SK-N-SH treated with all-trans-retinoic acid at 6 μM for 48 hours (cell line): ENCODE measurements at regions not wholly inside any gene's neighbourhood (a gene's known extent, or its start where the extent isn't known, plus 50 kb on each side); places are given as distances from the start of the nearest gene placed in this dataset.

ENCODE experiments used
- ATAC-seq: fragments of 200-7000 bp; cut with Tn5 transposase; 3 replicates; pipeline ENCODE4 v1.9.1; 2020; ENCODE audit warnings: mild to moderate bottlenecking, moderate library complexity
- CSDC2 ChIP-seq: fragments of 250-450 bp; sonication (Bioruptor Pico); IDR thresholded peaks from 2 replicates; pipeline ENCODE4 v1.5.0; 2020; ENCODE audit warnings: mild to moderate bottlenecking, moderate library complexity
- GLIS3 ChIP-seq: fragments of 250-450 bp; sonication (Bioruptor Pico); IDR thresholded peaks from 2 replicates; pipeline ENCODE4 v1.5.0; 2020; ENCODE audit warnings: mild to moderate bottlenecking, moderate library complexity
- ISL1 ChIP-seq: fragments of 250-450 bp; sonication (Bioruptor Pico); IDR thresholded peaks from 2 replicates; pipeline ENCODE4 v2.1.2; 2022; ENCODE audit warnings: mild to moderate bottlenecking, moderate library complexity
- PPARA ChIP-seq: fragments of 250-450 bp; sonication (Bioruptor Pico); IDR thresholded peaks from 2 replicates; pipeline ENCODE4 v1.5.0; 2020; ENCODE audit warnings: mild to moderate bottlenecking, borderline replicate concordance
- RARB ChIP-seq: fragments of 250-450 bp; sonication (Bioruptor Pico); IDR thresholded peaks from 2 replicates; pipeline ENCODE4 v1.8.0; 2021; ENCODE audit warnings: mild to moderate bottlenecking, moderate library complexity
- TCF4 ChIP-seq: fragments of 250-450 bp; sonication (Bioruptor Pico); IDR thresholded peaks from 2 replicates; pipeline ENCODE4 v1.8.0; 2021; ENCODE audit warnings: mild to moderate bottlenecking, moderate library complexity, borderline replicate concordance
- ZFP3 ChIP-seq: fragments of 250-450 bp; sonication (Bioruptor Pico); IDR thresholded peaks from 2 replicates; pipeline ENCODE4 v1.5.0; 2020; ENCODE audit warnings: mild to moderate bottlenecking, moderate library complexity
- ZFP30 ChIP-seq: fragments of 450-650 bp; formaldehyde crosslinking; IDR thresholded peaks from 2 replicates; pipeline ENCODE4 v1.5.0; 2022; ENCODE audit warnings: mild to moderate bottlenecking, moderate library complexity
- ZNF565 ChIP-seq: fragments of 450-650 bp; formaldehyde crosslinking; conservative IDR thresholded peaks from 2 replicates; pipeline ENCODE4 v1.5.0; 2020; ENCODE audit warnings: low read depth, mild to moderate bottlenecking, moderate library complexity
- ZNF70 ChIP-seq: fragments of 450-650 bp; formaldehyde crosslinking; IDR thresholded peaks from 2 replicates; pipeline ENCODE4 v1.5.0; 2020; ENCODE audit warnings: mild to moderate bottlenecking, moderate library complexity
- ZNF8 ChIP-seq: fragments of 450-650 bp; formaldehyde crosslinking; IDR thresholded peaks from 2 replicates; pipeline ENCODE4 v1.5.0; 2020; ENCODE audit warnings: mild to moderate bottlenecking, moderate library complexity
- TF ChIP-seq, protein P1 (sequence below): fragments of 250-450 bp; sonication (Bioruptor Pico); IDR thresholded peaks from 2 replicates; pipeline ENCODE4 v1.8.0; 2020; ENCODE audit warnings: mild to moderate bottlenecking, moderate library complexity, borderline replicate concordance
- TF ChIP-seq, protein P2 (sequence below): fragments of 250-450 bp; sonication (Bioruptor Pico); IDR thresholded peaks from 2 replicates; pipeline ENCODE4 v1.5.0; 2020; ENCODE audit warnings: mild to moderate bottlenecking, moderate library complexity
- TF ChIP-seq, protein P3 (sequence below): fragments of 250-450 bp; sonication (Bioruptor Pico); IDR thresholded peaks from 2 replicates; pipeline ENCODE4 v1.5.1; 2021; ENCODE audit warnings: mild to moderate bottlenecking, moderate library complexity
- TF ChIP-seq, protein P4 (sequence below): fragments of 250-450 bp; sonication (Bioruptor Pico); IDR thresholded peaks from 2 replicates; pipeline ENCODE4 v1.5.1; 2020; ENCODE audit warnings: low read depth, mild to moderate bottlenecking, moderate library complexity

DNA sequence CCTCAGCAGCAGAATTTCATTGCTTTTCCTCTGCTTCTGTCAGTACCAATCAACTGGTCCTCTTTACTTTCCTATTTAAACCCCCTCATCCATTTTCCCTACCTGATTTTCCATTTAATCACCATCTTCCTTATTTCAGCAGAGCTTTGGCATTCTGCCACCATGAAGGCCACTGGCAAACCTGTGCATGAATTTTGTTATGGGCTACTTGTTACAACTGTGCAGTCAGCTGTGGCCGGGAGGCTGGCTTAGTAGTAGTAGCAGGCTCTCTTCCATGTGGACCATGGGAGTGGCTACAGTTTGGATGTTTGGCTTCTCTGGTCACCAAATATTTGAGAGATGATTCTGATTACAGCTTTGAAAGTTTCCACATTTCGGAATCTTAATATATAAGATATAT is 976.6 kb upstream of the SEMA6A start:
- no peak for ATAC-seq
- TF ChIP-seq, protein P1, sequence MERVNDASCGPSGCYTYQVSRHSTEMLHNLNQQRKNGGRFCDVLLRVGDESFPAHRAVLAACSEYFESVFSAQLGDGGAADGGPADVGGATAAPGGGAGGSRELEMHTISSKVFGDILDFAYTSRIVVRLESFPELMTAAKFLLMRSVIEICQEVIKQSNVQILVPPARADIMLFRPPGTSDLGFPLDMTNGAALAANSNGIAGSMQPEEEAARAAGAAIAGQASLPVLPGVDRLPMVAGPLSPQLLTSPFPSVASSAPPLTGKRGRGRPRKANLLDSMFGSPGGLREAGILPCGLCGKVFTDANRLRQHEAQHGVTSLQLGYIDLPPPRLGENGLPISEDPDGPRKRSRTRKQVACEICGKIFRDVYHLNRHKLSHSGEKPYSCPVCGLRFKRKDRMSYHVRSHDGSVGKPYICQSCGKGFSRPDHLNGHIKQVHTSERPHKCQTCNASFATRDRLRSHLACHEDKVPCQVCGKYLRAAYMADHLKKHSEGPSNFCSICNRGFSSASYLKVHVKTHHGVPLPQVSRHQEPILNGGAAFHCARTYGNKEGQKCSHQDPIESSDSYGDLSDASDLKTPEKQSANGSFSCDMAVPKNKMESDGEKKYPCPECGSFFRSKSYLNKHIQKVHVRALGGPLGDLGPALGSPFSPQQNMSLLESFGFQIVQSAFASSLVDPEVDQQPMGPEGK (CRISPR knock-in tag): no peak
- no peak for TF ChIP-seq ZNF565 (CRISPR knock-in tag)
- TF ChIP-seq, protein P2, sequence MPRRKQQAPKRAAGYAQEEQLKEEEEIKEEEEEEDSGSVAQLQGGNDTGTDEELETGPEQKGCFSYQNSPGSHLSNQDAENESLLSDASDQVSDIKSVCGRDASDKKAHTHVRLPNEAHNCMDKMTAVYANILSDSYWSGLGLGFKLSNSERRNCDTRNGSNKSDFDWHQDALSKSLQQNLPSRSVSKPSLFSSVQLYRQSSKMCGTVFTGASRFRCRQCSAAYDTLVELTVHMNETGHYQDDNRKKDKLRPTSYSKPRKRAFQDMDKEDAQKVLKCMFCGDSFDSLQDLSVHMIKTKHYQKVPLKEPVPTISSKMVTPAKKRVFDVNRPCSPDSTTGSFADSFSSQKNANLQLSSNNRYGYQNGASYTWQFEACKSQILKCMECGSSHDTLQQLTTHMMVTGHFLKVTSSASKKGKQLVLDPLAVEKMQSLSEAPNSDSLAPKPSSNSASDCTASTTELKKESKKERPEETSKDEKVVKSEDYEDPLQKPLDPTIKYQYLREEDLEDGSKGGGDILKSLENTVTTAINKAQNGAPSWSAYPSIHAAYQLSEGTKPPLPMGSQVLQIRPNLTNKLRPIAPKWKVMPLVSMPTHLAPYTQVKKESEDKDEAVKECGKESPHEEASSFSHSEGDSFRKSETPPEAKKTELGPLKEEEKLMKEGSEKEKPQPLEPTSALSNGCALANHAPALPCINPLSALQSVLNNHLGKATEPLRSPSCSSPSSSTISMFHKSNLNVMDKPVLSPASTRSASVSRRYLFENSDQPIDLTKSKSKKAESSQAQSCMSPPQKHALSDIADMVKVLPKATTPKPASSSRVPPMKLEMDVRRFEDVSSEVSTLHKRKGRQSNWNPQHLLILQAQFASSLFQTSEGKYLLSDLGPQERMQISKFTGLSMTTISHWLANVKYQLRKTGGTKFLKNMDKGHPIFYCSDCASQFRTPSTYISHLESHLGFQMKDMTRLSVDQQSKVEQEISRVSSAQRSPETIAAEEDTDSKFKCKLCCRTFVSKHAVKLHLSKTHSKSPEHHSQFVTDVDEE (CRISPR knock-in tag): no peak
- no peak for TF ChIP-seq ZFP30 (CRISPR knock-in tag)
- TF ChIP-seq, protein P3, sequence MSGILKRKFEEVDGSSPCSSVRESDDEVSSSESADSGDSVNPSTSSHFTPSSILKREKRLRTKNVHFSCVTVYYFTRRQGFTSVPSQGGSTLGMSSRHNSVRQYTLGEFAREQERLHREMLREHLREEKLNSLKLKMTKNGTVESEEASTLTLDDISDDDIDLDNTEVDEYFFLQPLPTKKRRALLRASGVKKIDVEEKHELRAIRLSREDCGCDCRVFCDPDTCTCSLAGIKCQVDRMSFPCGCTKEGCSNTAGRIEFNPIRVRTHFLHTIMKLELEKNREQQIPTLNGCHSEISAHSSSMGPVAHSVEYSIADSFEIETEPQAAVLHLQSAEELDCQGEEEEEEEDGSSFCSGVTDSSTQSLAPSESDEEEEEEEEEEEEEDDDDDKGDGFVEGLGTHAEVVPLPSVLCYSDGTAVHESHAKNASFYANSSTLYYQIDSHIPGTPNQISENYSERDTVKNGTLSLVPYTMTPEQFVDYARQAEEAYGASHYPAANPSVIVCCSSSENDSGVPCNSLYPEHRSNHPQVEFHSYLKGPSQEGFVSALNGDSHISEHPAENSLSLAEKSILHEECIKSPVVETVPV (CRISPR knock-in tag): no peak
- no peak for TF ChIP-seq ISL1 (CRISPR knock-in tag)
- no peak for TF ChIP-seq ZNF8 (CRISPR knock-in tag)
- TF ChIP-seq, protein P4, sequence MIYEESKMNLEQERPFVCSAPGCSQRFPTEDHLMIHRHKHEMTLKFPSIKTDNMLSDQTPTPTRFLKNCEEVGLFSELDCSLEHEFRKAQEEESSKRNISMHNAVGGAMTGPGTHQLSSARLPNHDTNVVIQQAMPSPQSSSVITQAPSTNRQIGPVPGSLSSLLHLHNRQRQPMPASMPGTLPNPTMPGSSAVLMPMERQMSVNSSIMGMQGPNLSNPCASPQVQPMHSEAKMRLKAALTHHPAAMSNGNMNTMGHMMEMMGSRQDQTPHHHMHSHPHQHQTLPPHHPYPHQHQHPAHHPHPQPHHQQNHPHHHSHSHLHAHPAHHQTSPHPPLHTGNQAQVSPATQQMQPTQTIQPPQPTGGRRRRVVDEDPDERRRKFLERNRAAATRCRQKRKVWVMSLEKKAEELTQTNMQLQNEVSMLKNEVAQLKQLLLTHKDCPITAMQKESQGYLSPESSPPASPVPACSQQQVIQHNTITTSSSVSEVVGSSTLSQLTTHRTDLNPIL: no peak
- TF ChIP-seq ZFP3 (CRISPR knock-in tag): no peak
- TF ChIP-seq CSDC2: no peak
- TF ChIP-seq, all 23 proteins: peak for 0

DNA sequence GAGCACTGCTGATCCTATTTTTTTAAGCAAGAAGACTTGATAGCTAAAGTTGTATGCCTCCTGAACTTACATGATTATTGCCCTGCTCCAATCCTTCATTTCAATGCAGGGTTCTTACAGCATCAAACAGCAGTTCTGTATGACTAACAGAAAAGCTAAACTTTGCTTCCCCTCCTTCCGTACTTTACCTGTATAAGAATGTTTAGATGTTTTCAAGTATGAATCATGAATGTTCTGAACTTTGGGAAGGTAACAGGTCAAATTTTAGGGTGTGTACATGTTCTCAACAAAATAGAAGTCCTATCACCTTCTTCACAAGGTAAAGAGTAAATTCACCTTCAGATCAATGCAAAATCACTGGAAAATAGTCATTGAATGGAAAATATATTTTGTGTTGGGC is 972.6 kb upstream of the SEMA6A start:
- no peak for ATAC-seq

DNA sequence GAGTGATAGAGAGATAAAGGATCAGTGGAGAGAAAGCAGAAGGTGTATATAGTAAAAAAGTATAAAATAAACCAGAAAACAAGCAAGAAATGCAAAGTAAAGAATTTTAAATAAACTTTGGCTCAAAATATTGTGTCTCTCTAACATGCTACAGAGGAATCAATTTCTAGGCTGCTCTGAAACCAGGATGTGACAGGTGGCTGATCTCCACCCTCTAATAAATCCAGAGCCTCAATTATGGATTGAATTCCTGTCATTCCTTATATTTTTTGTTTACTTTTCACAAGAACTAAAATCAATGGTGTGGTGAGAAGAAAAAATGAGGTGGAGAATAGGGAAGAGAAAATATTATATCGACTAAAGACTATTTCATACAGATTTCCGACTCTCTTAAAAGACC is 965.1 kb upstream of the SEMA6A start:
- ATAC-seq: no peak
- TF ChIP-seq PPARA (CRISPR knock-in tag) (no peak), CSDC2 (no peak), ZFP3 (CRISPR knock-in tag) (no peak), GLIS3 (no peak), TCF4 (CRISPR knock-in tag) (no peak), ZNF565 (CRISPR knock-in tag) (no peak), ZNF8 (CRISPR knock-in tag) (no peak), ZFP30 (CRISPR knock-in tag) (no peak), RARB (CRISPR knock-in tag) (no peak), ZNF70 (CRISPR knock-in tag) (no peak)
- TF ChIP-seq, protein P1 (CRISPR knock-in tag): no peak

More for the DNA sequence above, 972.6 kb upstream of the SEMA6A start:
- TF ChIP-seq, protein P1 (CRISPR knock-in tag): no peak
- TF ChIP-seq TCF4 (CRISPR knock-in tag) (no peak), GLIS3 (no peak), RARB (CRISPR knock-in tag) (no peak)
- TF ChIP-seq, protein P2 (CRISPR knock-in tag): no peak
- TF ChIP-seq, all 23 proteins: peak for 0
